ENCODE measurements at regions not wholly inside any gene's neighbourhood (a gene's known extent, or its start where the extent isn't known, plus 50 kb on each side); places are given as distances from the start of the nearest gene placed in this dataset.

DNA sequence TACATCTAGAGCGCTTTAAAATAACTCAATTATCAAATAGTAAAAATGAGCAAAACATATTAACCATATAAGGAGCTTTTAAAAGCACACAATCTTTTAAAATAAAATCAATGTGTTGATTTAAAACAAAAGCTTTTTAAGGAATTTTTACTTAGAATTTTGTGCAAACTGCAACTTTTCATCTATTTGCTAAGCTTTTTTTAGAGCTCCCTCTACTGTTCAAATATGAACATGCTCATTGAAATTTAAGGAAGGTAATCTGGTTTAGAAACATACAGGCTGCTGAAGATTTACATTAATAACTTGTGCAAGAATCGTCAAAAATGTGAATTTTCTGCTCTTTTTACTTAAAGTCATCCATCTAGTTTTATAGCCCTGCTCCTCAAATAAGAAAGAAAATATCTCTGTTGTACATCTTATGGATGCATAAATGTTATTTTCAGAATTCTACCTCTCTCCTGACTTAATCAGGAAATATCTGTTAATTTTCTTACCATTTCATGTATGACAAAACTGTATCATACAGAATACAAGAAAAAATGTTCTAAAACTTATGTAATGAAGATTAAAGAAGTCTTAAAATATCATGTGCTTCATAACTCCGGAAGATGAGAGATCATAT is 469.4 kb upstream of the ROBO2 start:
- peak; percentile 6 to 49 for DNase-seq (ENCODE audit: low read depth in 2 of 2)
- TF ChIP-seq, protein P1, sequence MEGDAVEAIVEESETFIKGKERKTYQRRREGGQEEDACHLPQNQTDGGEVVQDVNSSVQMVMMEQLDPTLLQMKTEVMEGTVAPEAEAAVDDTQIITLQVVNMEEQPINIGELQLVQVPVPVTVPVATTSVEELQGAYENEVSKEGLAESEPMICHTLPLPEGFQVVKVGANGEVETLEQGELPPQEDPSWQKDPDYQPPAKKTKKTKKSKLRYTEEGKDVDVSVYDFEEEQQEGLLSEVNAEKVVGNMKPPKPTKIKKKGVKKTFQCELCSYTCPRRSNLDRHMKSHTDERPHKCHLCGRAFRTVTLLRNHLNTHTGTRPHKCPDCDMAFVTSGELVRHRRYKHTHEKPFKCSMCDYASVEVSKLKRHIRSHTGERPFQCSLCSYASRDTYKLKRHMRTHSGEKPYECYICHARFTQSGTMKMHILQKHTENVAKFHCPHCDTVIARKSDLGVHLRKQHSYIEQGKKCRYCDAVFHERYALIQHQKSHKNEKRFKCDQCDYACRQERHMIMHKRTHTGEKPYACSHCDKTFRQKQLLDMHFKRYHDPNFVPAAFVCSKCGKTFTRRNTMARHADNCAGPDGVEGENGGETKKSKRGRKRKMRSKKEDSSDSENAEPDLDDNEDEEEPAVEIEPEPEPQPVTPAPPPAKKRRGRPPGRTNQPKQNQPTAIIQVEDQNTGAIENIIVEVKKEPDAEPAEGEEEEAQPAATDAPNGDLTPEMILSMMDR (IDR thresholded peaks at IDR 0.05; ENCODE audit: low read depth, low read length) = peak; percentile 53
- H3K4me3 ChIP-seq (replicated peaks in 1 of 2; ENCODE audit: low read depth in 2 of 2, low read length in 2 of 2) = no peak overlapping the region

DNA sequence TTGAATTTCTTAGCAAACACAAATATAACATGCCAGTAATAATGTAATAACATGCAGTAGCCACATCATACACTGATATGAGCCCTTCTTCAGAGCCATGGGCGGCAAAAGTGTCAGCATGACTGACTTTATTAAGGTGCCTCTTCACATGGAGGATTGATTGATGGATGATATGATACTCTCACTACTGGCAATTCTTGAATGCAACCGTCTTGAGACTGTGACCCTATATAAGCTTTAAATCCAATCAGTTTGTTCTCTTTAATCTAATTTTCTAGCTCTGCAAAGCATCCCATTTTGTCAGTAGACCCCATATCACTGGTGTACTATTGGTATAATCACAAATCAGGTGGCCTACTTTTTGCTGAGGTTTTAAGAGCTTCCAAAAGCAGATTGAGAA is 463.7 kb upstream of the ROBO2 start:
- H3K4me3 ChIP-seq (replicated peaks in 1 of 2; ENCODE audit: low read depth in 2 of 2, low read length in 2 of 2) = no peak overlapping the region
- TF ChIP-seq, protein P1 (IDR thresholded peaks at IDR 0.05; ENCODE audit: low read depth, low read length) = no peak
- DNase-seq (ENCODE audit: low read depth in 2 of 2) = no peak

DNA sequence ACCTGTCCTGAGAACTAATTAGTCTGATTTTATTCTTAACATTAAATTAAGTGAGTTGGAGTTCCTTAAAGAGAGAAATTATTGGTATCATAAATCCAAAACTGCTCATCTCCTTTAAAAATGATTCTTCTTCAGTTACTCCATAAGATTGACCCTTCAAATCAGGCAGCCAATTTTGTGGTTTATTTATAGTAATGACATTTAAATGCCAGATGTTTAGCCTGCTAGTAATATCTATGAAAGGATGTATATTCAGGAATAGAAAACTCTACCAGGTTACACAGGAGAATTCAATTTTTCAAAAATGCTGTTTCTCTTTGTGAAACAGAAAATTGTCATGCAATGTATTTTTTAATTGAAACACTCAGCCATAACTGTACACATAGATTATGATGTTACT is 457.8 kb upstream of the ROBO2 start:
- DNase-seq (ENCODE audit: low read depth in 2 of 2) = no peak
- H3K4me3 ChIP-seq (replicated peaks in 1 of 2; ENCODE audit: low read depth in 2 of 2, low read length in 2 of 2) = no peak overlapping the region
- TF ChIP-seq, protein P1 (IDR thresholded peaks at IDR 0.05; ENCODE audit: low read depth, low read length) = no peak

DNA sequence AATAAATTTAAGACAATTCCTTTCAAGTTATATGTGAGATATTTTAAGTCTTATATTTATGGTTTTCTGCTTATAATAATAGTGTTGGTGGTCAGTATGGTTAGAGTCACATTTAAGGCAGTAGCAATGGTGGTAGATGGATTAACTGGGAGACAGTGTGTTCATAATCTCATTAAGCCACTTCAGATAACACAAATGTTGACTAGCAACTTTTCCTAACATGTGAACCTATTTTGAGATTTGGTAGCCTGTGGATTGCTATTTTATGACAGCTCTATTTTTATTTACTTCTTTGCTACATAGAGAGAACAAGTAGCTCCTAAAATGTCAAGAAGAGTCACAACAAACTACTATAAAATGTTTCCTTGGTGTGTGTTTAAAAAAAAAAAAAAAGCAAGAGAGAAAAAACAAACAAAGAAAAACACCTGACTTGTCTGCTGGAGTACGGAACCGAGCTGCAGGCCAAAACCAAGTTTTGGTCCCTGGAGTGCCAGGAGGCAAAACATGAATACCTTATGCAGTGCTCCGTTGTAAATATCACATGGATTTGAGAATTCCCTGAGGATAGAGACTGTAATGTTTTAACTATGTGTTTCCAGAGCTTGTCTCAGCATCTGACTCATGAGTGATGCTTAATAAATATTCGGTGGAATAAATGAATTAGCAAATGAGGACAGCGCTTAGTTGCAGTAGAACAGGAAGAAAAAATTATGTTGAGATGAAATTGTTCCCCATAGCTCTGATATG is 457.1 kb upstream of the ROBO2 start:
- H3K4me3 ChIP-seq (replicated peaks in 1 of 2; ENCODE audit: low read depth in 2 of 2, low read length in 2 of 2) = no peak overlapping the region
- DNase-seq (ENCODE audit: low read depth in 2 of 2) = peak in 1 of 2 donors; percentile 47
- TF ChIP-seq, protein P1 (IDR thresholded peaks at IDR 0.05; ENCODE audit: low read depth, low read length) = no peak

DNA sequence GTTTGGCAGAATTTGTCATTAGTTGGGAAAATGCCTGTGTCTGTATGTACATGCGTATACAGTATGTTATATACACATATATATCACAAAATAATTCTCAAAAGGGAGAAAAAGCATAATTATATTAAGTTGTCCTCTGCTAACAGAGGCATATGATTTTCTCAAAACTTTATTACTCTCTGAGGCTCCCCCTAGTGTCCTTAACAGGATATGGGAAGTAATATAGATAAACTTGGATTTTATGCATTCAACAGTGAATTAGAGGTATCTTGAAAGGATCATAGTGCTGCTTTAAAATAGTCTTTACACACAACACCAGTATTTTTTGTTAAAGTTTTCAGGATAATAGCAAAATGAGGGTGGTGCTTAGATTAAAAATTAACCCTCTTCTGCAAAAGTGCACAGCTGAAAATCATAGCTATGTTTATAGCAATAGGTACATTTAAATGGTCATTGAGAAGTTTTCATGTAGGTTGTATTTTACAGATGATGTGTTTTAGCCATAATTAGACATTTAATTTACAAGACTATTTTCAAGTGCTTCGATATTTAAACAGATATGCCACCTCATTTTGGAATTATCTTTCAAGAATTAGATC is 454.0 kb upstream of the ROBO2 start:
- H3K4me3 ChIP-seq (replicated peaks in 1 of 2; ENCODE audit: low read depth in 2 of 2, low read length in 2 of 2) = no peak overlapping the region
- peak; percentile 3 to 34 for DNase-seq (ENCODE audit: low read depth in 2 of 2)
- TF ChIP-seq, protein P1 (IDR thresholded peaks at IDR 0.05; ENCODE audit: low read depth, low read length) = peak; percentile 48

DNA sequence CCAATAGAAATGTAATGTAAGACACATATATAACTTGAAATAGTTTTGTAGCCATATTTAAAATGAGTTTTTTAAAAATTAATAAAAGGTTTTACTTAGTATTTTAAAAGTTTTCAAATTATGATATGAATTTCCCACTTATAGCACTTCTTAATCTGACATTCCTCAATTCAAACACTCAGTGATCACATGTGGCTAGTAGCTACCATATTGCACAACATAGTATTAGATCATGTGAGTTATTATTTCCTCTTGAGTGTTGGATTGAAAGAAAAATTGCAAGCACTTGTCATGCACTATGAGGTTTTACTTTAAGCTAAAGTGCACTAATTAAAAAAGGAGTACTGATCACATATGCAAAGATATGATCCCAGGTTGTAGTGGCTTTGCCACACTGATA is 453.4 kb upstream of the ROBO2 start:
- TF ChIP-seq, protein P1 (IDR thresholded peaks at IDR 0.05; ENCODE audit: low read depth, low read length) = no peak
- DNase-seq (ENCODE audit: low read depth in 2 of 2) = no peak
- H3K4me3 ChIP-seq (replicated peaks in 1 of 2; ENCODE audit: low read depth in 2 of 2, low read length in 2 of 2) = no peak overlapping the region

Measured in cardiac fibroblast (primary cell).